B cell (primary cell): ENCODE measurements at regions not wholly inside any gene's neighbourhood (a gene's known extent, or its start where the extent isn't known, plus 50 kb on each side); places are given as distances from the start of the nearest gene placed in this dataset.

Experiments
- ATAC-seq: fragments of 200-7000 bp; cut with Tn5 transposase; one replicate; pipeline ENCODE4 v1.10.0; 2021; ENCODE audit warnings: low read depth, mild to moderate bottlenecking, moderate number of reproducible peaks, moderate library complexity
- CTCF ChIA-PET: fragments of 350-600 bp; sonication (Branson Sonifier 250); formaldehyde crosslinking; loops from one replicate; lab custom pipeline; 2021; ENCODE audit warnings: antibody characterized with exemption, inconsistent platforms; lab: Charles Lee
- POLR2A ChIA-PET: fragments of 350-600 bp; sonication (Branson Sonifier 250); formaldehyde crosslinking; loops from one replicate; lab custom pipeline; 2021; ENCODE audit warnings: antibody characterized with exemption; lab: Charles Lee
- DNase-seq: peaks from one replicate; pipeline ENCODE4 v3.0.0; 2013
- H2AFZ ChIP-seq: 2 replicates; pipeline ENCODE4 v1.6.1; 2012; ENCODE audit warnings: mild to moderate bottlenecking, low read depth, low read length; ENCODE audit not compliant: insufficient read depth, poor library complexity, severe bottlenecking
- H3K27ac ChIP-seq, 2 donors: 1 replicate in 1 of 2; 2 replicates in 1 of 2; pipeline ENCODE4 v1.5.1; 2012 to 2013; ENCODE audit warnings: low read length in 2 of 2, mild to moderate bottlenecking in 2 of 2, moderate library complexity in 1 of 2
- H3K27me3 ChIP-seq, 4 experiments: fragments of 200-600 bp in 1 of 4; sonication (generic) in 1 of 4; replicated peaks in 1 of 4; 1 replicate in 2 of 4; 2 replicates in 2 of 4; pipeline versions ENCODE4 v1.6.1 to v1.7.0; 2013 to 2016; ENCODE audit warnings: low read length in 3 of 4, mild to moderate bottlenecking in 2 of 4, mixed read lengths in 1 of 4, moderate library complexity in 1 of 4; ENCODE audit not compliant: insufficient read depth in 4 of 4, control insufficient read depth in 3 of 4; ENCODE audit errors: control extremely low read depth in 1 of 4
- H3K36me3 ChIP-seq, 2 experiments: replicated peaks in 1 of 2; 1 replicate in 1 of 2; 2 replicates in 1 of 2; pipeline versions ENCODE4 v1.6.1 to v1.7.1; 2013; ENCODE audit warnings: low read length in 1 of 2; ENCODE audit not compliant: insufficient read depth in 2 of 2, control insufficient read depth in 1 of 2; ENCODE audit errors: control extremely low read depth in 1 of 2, extremely low read depth in 1 of 2
- H3K4me1 ChIP-seq, 2 donors: fragments of 200-600 bp in 1 of 2; sonication (generic) in 1 of 2; 1 replicate in 1 of 2; 2 replicates in 1 of 2; pipeline versions ENCODE4 v1.5.1 to v1.6.1; 2013 to 2017; ENCODE audit warnings: low read length in 2 of 2; ENCODE audit not compliant: control insufficient read depth in 2 of 2, insufficient read depth in 2 of 2
- H3K4me2 ChIP-seq: replicated peaks from 2 replicates; pipeline ENCODE3; 2012; ENCODE audit warnings: mild to moderate bottlenecking, low read depth, low read length; ENCODE audit not compliant: poor library complexity, severe bottlenecking
- H3K4me3 ChIP-seq, 5 experiments: fragments of 200-600 bp in 1 of 5; sonication (generic) in 1 of 5; 1 replicate in 3 of 5; 2 replicates in 2 of 5; pipeline versions ENCODE4 v1.5.1 to v1.7.0; 2011 to 2016; ENCODE audit warnings: low read length in 4 of 5, mild to moderate bottlenecking in 4 of 5, low read depth in 2 of 5, control low read depth in 1 of 5, moderate library complexity in 1 of 5; ENCODE audit not compliant: insufficient read depth in 1 of 5; ENCODE audit errors: control extremely low read depth in 1 of 5, extremely low read depth in 1 of 5
- H3K79me2 ChIP-seq: fragments of 200-600 bp; sonication (generic); one replicate; pipeline ENCODE4 v1.6.0; 2016; ENCODE audit warnings: low read length; ENCODE audit not compliant: control insufficient read depth, insufficient read depth
- H3K9ac ChIP-seq: fragments of 200-600 bp; sonication (generic); 2 replicates; pipeline ENCODE4 v1.6.1; 2017; ENCODE audit warnings: mild to moderate bottlenecking, low read length, moderate library complexity
- H3K9me3 ChIP-seq, 3 donors: one replicate each; pipeline versions ENCODE4 v1.6.1 to v1.7.1; 2013; ENCODE audit warnings: low read length in 2 of 3; ENCODE audit not compliant: control insufficient read depth in 2 of 3, insufficient read depth in 1 of 3; ENCODE audit errors: control extremely low read depth in 1 of 3
- H4K20me1 ChIP-seq: 2 replicates; pipeline ENCODE4 v1.6.0; 2012; ENCODE audit warnings: mild to moderate bottlenecking, low read length; ENCODE audit not compliant: insufficient read depth, control insufficient read depth, poor library complexity, severe bottlenecking
- H3K27ac Mint-ChIP-seq: one replicate; pipeline ENCODE4 v1.8.0; 2021; ENCODE audit warnings: mixed read lengths
- H3K27me3 Mint-ChIP-seq: one replicate; pipeline ENCODE4 v1.8.0; 2021; ENCODE audit warnings: mixed read lengths
- H3K4me1 Mint-ChIP-seq: one replicate; pipeline ENCODE4 v1.8.0; 2021; ENCODE audit warnings: mixed read lengths
- H3K4me3 Mint-ChIP-seq: one replicate; pipeline ENCODE4 v1.8.0; 2021; ENCODE audit warnings: mixed read lengths
- H3K9me3 Mint-ChIP-seq: one replicate; pipeline ENCODE4 v1.8.0; 2022; ENCODE audit warnings: mixed read lengths; ENCODE audit not compliant: insufficient read depth
- CTCF ChIP-seq: fragments of 200-600 bp; IDR thresholded peaks from one replicate; pipeline ENCODE4 v1.8.0; 2022; ENCODE audit warnings: antibody characterized with exemption, mild to moderate bottlenecking
- EZH2 ChIP-seq: IDR thresholded peaks from 2 replicates; pipeline ENCODE4 v1.6.1; 2012; ENCODE audit warnings: borderline replicate concordance, low read depth, mild to moderate bottlenecking, moderate library complexity, low read length; ENCODE audit not compliant: insufficient read depth, poor library complexity, severe bottlenecking
- WGBS: methylation state at CpG from one replicate; pipeline ENCODE4 v1.1.5; 2013; ENCODE audit warnings: missing lambda C conversion rate; ENCODE audit not compliant: insufficient coverage; 5-methylcytosine and 5-hydroxymethylcytosine counted together
- intact Hi-C: fragments of 100-400 bp; cut with micrococcal nuclease; formaldehyde crosslinking; loops from one replicate; pipeline ENCODE4 v1.10.0; 2022

DNA sequence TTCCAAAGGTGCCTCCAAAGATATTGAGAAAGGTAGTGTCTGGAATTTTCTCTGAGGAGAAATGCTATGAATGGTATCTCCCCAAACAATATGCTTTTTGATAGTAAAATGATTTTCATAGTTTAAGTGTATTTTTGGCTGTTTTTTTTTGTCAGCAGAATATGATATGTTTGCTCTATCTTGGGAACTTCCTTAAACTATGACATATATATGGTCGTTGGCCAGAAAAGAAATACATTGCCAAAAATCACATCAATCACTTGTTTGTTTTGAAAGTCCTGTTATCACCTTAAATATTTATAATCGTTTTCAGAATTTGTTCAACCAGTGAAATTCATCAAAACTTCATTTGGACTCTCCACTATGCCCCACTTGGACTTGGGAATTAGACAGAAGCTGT is 816.9 kb downstream of the CDH11 start:
- no peaks in the 10 kb centered on the region for H3K4me1 Mint-ChIP-seq
- Histone ChIP-seq H3K27me3 (no peaks in the 10 kb centered on the region), H3K4me3 (no peak overlapping the region)

GRCh38 chr16:64304396-64304795 is 817.5 kb downstream of the CDH11 start:
- no peaks in the 10 kb centered on the region for H3K79me2 ChIP-seq
- no peak for TF ChIP-seq CTCF
- no peak for TF ChIP-seq EZH2
- intact Hi-C loops = no loop called here
- CTCF ChIA-PET = no interaction called here
- POLR2A ChIA-PET = no interaction called here
- no peak overlapping the region for H3K27ac ChIP-seq
- no peak overlapping the region for H2AFZ ChIP-seq
- H3K9ac ChIP-seq = no peak overlapping the region
- Mint-ChIP-seq H3K4me1 (no peaks in the 10 kb centered on the region), H3K27ac (no peak overlapping the region), H3K4me3 (no peak overlapping the region), H3K27me3 (no peaks in the 10 kb centered on the region), H3K9me3 (peaks cover 2% of the 10 kb centered on the region)
- H3K27me3 ChIP-seq = no peaks in the 10 kb centered on the region
- no peaks in the 10 kb centered on the region for H4K20me1 ChIP-seq
- no peak overlapping the region for H3K4me2 ChIP-seq
- no CpG with 5 or more reads among the region's 1 CpG for WGBS
- H3K36me3 ChIP-seq = no peaks in the 10 kb centered on the region
- DNase-seq (no peak), ATAC-seq (no peak)
- peaks cover 0 to 1% (median 0%) of the 10 kb centered on the region in 3 donors for H3K9me3 ChIP-seq
- H3K4me1 ChIP-seq = no peaks in the 10 kb centered on the region
- no peak overlapping the region for H3K4me3 ChIP-seq

More for the DNA sequence above, 816.9 kb downstream of the CDH11 start:
- intact Hi-C loops = no loop called here
- DNase-seq (no peak), ATAC-seq (no peak)
- Histone ChIP-seq H3K4me1 (no peaks in the 10 kb centered on the region), H2AFZ (no peak overlapping the region), H3K9ac (no peak overlapping the region), H3K79me2 (no peaks in the 10 kb centered on the region), H3K9me3 (peaks cover 0 to 2% (median 0%) of the 10 kb centered on the region in 3 donors), H3K27ac (no peak overlapping the region), H3K36me3 (no peaks in the 10 kb centered on the region), H4K20me1 (no peaks in the 10 kb centered on the region), H3K4me2 (no peak overlapping the region)
- WGBS = no CpG with 5 or more reads among the region's 2 CpGs
- TF ChIP-seq EZH2 (no peak), CTCF (no peak)
- no peak overlapping the region for H3K4me3 Mint-ChIP-seq
- no peaks in the 10 kb centered on the region for H3K27me3 Mint-ChIP-seq
- H3K9me3 Mint-ChIP-seq = peaks cover 3% of the 10 kb centered on the region
- H3K27ac Mint-ChIP-seq = no peak overlapping the region
- POLR2A ChIA-PET = no interaction called here
- CTCF ChIA-PET = no interaction called here
